22Rv1 (cell line): ENCODE measurements at regions not wholly inside any gene's neighbourhood (a gene's known extent, or its start where the extent isn't known, plus 50 kb on each side); places are given as distances from the start of the nearest gene placed in this dataset.

Experiments
- H3K27ac ChIP-seq: fragments of 450-650 bp; 2 replicates; pipeline ENCODE4 v1.5.1; 2017
- CTCF ChIP-seq: fragments of 450-650 bp; IDR thresholded peaks from 2 replicates; pipeline ENCODE4 v1.5.1; 2017; ENCODE audit warnings: mild to moderate bottlenecking
- ZFX ChIP-seq: fragments of 450-650 bp; IDR thresholded peaks from 2 replicates; pipeline ENCODE4 v1.6.1; 2017; ENCODE audit warnings: antibody characterized with exemption, borderline replicate concordance

DNA sequence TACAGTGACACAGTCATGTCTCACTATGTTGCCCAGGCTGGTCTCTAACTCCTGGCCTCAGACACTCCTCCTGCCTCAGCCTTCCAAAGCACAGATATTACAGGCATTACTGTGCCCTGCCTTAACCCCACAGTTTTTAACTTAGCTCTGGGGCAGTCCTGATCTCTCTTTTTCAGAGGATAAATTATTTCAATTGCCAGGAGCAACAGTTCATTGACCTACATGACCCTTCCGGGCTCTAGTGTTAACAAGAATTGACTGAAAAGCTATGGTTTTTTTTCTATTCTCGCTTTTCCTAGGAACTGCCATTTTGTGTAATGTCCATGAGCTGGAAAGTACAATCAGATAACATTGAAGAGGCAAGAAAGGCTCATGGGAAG, 92.8 kb downstream of the HNRNPLL start:
- no peak for TF ChIP-seq ZFX
- TF ChIP-seq CTCF = no peak
- no peak overlapping the region for H3K27ac ChIP-seq

- TF ChIP-seq CTCF (no peak), ZFX (no peak)
- no peak overlapping the region for H3K27ac ChIP-seq
These were observed 93.3 kb downstream of the HNRNPLL start for GRCh38 chr2:38509314-38509946.

- peak; percentile 83 for TF ChIP-seq CTCF
- TF ChIP-seq ZFX = no peak
- no peak overlapping the region for H3K27ac ChIP-seq
These were observed 94.3 kb downstream of the HNRNPLL start for GRCh38 chr2:38508311-38509039.

GRCh38 chr2:38507712-38508111, 95.0 kb downstream of the HNRNPLL start:
- H3K27ac ChIP-seq = no peak overlapping the region

DNA sequence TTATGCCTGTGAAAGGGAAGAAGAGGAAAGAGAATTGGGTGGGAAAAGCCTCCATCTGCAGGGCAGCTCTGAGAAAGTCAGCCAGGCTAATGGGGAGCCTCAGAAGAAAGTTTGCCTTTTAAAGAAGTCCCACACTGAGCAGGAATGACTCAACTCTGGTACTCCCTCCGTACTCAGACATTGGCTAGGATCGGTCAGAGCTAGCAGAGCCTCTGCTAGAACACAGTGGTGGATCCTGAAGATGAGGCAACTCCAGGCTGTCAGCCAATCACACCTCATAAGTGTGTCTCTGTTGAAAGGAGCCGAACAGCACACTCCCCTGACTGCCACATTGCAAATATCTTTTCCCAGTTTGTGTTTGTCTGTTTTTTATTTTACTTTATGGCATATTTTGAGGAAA, 96.9 kb downstream of the HNRNPLL start:
- H3K27ac ChIP-seq = no peak overlapping the region
- no peak for TF ChIP-seq CTCF
- TF ChIP-seq ZFX = no peak

More at GRCh38 chr2:38507712-38508111, 95.0 kb downstream of the HNRNPLL start:
- TF ChIP-seq CTCF (no peak), ZFX (no peak)

DNA sequence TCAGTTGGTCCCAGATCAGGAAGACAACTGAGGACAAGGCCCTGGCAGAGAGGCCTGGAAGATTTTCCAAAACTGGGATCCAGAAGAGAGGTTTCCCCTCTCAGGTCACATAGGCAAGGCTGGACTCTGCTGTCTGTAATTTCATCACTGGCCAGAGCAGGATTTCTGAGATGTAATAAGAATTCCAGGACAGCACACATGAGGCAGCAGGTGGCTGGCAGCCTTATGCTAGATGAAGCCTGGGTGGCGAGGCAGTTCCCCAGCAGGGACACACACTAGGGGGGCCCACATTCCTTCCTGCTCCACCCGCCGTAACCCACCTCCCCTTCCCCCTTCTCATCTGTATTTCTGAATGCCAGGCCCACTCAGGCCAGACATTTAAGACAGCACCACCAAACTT, 98.6 kb downstream of the HNRNPLL start:
- TF ChIP-seq CTCF (no peak), ZFX (no peak)
- H3K27ac ChIP-seq = no peak overlapping the region

GRCh38 chr2:38502107-38502506, 100.6 kb downstream of the HNRNPLL start:
- no peak overlapping the region for H3K27ac ChIP-seq
- TF ChIP-seq ZFX (no peak), CTCF (no peak)
